NCI-H526 (cell line): ENCODE measurements at regions not wholly inside any gene's neighbourhood (a gene's known extent, or its start where the extent isn't known, plus 50 kb on each side); places are given as distances from the start of the nearest gene placed in this dataset.
"Not testable (repeated sequence)": the region's sequence is repeated elsewhere in the genome, so short reads cannot be mapped to it uniquely, and the experiment has no call there.

Experiments used
- DNase-seq, 2 experiments: peaks; one replicate each; lab custom pipeline; 2025; lab: John Stamatoyannopoulos, UW

- DNase-seq: no peak
Measured at GRCh38 chr7:70846208-70846607, 285.7 kb upstream of the GALNT17 start.

GRCh38 chr7:70849580-70850235 is 282.2 kb upstream of the GALNT17 start:
- no peak for DNase-seq

DNA sequence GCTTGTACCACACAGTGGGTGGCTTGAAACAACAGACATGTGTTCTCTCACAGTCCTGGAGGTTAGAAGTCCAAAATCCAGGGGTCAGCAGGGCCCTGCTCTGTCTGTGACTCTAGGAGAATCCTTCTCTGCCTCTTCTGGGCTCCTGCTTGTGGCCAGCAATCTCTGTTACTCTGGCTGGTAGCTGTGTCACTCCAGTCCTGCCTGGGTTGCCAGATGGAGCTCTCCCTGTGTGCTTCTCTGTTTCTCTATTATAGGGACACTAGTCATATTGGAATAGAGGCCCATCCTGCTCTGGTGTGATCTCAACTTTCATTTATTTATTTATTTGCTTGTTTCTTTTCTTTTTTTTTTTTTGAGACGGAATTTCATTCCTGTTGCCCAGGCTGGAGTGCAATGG is 276.6 kb upstream of the GALNT17 start:
- no peak for DNase-seq

GRCh38 chr7:70856901-70857630 is 274.9 kb upstream of the GALNT17 start:
- peak; percentile 10 to 78 for DNase-seq

GRCh38 chr7:70857793-70858545 is 274.0 kb upstream of the GALNT17 start:
- no peak for DNase-seq

DNA sequence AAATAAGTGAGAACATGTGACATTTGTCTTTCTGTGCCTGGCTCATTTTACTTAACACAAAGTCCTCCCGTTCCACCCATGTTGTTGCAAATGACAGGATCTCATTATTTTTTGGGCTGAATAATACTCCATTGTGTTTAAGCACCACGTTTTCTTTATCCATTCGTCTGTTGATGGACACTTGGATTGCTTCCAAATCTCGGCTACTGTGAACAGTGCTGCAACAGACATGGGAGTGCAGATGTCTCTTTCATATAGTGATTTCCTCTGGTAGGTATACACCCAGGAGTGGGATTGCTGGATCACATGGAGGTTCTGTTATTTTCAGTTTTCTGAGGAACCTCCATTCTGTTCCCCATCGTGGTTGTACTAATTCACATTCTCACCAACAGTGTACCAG is 264.4 kb upstream of the GALNT17 start:
- no peak for DNase-seq

DNA sequence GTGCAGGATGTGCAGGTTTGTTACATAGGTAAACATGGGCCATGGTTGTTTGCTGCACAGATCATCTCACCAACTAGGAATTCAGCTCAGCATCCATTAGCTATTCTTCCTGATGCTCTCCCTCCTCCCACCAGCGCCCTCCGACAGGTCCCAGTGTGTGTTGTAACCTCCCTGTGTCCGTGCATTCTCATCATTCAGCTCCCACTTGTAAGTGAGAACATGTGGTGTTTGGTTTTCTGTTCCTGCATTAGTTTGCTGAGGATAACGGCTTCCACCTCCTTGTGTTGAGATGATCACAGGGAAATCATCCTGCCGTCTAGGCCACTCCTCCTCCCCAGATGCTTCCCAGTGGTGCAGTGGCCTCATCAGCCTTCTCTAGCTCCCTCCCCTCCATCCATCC is 261.6 kb upstream of the GALNT17 start:
- no peak for DNase-seq

DNA sequence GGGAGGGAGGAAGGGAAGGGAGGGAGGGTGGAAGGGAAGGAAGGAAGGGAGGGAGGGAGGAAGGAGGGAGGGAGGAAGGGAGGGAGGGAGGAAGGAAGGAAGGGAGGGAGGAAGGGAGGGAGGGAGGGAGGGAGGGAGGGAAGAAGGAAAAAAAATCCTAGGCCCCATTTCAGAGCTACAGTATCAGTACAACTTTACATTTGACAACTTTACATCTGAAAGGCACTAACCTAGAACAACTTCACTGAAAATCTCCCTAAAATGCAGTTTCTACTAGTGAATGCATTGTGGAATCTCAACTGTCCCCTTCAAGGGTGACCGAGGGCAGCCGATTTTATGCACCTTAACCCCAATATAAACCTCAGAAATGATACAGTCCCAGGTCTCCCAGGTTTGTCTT is 259.8 kb upstream of the GALNT17 start:
- no peak for DNase-seq

- DNase-seq: no peak
Measured at GRCh38 chr7:70881167-70881847, 250.6 kb upstream of the GALNT17 start.

DNA sequence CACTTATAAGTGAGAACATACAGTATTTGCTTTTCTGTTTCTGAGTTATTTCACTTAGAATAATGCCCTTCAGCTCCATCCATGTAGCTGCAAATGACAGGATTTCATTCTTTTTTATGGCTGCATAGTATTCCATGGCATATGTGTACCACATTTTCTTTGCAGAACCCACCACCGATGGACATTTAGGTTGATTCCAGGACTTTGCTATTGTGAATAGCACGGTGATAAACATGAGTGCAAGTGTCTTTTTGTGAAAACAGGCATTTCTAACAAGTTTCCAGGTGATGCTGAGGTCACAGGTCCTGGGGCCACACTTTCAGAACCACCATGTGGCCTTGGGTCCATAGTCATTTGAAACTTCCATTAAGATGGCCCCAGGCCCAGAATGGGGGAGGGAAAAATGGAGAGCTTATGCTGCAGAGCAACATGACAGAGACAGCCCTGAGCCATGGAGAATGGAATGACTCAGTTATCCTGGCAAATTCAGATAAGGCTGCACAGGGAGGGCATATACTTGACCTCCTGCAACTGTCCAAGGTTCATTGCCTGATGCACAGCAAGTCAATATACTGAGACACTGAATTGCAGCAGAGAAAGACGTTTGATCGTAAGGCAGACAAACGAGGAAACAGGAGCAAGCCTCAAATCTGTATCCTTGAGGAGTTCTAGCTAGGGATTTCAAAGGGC is 248.0 kb upstream of the GALNT17 start:
- DNase-seq: no peak

DNA sequence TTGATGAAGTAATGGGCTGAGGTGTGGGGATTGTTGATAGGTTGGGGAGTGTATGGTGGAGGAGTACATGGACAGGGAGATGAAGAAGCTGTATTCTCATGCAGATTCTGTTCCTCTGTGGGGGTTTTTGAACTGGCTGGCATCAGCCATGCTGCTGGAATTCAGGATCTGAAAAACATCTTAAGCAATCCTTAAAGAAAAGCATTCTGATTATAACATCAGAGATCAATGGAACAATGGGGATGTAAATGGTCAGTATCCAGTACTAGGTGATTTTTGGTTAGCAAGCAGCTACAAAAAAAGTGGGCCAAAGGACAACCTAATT is 247.5 kb upstream of the GALNT17 start:
- DNase-seq: no peak

DNA sequence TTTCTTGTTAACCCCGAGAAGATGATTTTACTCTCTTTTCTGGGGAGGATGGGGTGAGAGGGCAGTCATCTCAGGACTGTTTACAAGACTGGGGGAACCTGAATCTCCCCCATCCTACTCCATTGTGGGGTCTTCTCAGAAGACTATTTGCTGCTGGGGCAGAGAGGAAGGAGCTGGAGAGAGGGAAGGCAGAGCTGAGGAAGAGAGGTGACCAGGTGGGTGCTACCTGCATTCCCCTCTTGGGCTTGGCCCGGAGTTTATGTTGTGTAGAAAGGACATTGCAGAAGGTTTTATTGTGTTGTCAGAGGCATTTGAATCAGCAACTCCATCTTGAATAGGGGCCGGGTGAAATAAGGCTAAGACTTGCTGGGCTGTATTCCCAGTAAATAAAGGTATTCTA is 247.1 kb upstream of the GALNT17 start:
- no peak for DNase-seq

- DNase-seq: no peak
Measured at GRCh38 chr7:70886547-70886946, 245.4 kb upstream of the GALNT17 start.

- no peak for DNase-seq
Measured at GRCh38 chr7:70887186-70887585, 244.8 kb upstream of the GALNT17 start.

GRCh38 chr7:70890147-70890969 is 241.6 kb upstream of the GALNT17 start:
- no peak for DNase-seq

DNA sequence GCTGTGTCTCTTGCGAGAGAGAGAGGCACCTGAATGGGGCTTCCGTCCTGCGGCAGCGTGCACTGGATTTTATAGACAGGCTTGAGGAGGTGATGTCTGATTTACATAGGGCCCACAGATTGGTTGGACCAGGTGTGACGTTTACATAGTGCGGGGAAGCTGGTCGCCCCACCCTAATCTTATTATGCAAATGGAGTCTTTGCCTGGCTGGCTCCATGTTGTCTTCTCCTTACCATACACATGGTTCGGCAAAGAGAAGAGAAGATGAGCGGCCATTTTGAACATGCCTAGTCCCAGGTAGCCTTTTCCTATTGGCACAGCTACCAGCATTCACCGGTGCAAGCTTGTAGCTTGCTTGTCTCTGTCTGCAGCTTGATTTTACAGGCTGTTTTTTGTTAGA is 238.5 kb upstream of the GALNT17 start:
- peak; percentile 49 to 50 for DNase-seq

DNA sequence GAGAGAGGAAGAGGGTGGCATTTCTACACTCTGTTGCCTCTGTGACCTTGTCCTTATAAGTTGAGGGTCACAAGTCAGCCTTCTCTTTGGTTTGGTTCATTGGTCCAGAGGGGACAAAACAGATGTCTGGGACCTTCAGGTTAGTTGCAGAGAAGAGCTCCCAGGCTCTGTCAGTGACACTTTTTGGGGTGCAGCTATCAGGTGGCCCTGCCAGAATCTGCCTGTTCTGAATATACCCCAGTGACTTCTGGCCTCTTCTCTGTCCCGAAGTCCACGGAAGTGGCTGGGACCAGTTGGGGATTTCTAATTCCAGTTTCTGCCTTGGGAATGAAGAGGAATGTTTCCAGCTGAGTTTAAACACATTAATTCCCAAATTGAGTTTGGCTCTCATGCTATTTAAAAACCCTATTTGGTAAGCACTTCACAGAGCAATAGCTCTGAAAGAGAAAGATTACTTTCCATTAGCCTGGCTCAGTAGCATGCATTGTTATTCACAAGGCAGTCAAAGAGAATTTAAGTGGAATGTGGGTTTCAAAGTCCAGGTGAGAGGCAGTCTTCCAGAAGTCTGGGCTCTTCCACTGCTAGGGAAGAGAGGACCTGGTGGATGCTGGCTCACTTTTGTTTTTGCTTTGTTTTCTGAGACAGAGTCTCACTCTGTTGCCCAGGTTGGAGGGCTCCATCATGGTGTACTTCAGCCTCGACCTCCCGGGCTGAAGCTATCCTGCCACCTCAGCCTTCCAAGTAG is 237.8 kb upstream of the GALNT17 start:
- DNase-seq: no peak

DNA sequence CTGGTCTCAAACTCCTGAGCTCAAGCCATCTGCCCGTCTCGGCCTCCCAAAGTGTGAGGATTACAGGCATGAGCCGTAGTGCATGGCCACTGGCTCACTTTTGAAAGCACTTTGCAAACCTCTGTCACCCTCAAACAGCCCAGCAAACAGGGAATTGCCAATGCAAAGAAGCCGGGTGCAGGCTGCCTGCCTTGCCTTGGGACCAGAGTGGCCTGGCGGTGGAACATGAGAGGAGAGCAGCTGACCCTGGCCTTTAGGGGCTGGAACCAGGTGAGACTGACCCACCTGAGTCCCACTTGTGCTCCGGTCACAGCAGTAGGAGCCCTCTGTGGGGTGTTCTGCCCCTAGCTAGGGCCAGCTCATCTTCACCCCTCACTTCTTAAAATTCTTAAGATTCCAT is 237.1 kb upstream of the GALNT17 start:
- no peak for DNase-seq

DNA sequence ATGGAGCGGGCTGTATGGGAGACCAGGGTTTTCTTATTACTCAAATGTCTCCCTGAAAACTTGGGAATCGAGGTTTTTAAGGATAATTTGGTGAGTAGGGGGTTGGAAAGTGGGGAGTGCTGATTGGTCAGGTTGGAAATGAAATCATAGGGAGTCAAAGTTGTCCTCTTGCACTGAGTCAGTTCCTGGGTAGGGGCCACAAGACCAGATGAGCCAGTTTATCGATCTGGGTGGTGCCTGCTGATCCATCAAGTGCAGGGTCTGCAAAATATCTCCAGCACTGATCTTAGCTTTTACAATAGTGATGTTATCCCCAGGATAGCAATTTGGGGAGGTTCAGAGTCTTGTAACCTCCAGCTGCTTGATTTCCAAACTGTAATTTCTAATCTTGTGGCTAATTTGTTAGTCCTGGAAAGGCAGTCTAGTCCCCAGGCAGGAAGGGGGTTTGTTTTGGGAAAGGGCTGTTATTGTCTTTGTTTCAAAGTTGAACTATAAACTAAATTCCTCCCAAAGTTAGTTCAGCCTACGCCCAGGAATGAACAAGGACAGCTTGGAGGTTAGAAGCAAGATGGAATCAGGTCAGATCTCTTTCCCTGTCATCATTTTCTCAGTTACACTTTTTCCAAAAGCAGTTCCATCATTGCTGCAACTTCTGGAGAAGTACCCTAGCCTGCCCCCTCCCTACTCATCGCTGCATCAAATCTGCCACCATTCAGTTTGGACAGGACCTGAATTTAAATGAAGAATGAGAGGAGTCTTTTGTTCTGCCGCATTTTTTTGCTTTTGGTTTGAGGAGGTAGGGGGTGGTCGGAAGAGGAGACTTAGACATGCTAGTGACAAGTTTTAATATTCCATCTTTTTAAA is 236.4 kb upstream of the GALNT17 start:
- not testable (repeated sequence) for DNase-seq
